ENCODE measurements at regions not wholly inside any gene's neighbourhood (a gene's known extent, or its start where the extent isn't known, plus 50 kb on each side); places are given as distances from the start of the nearest gene placed in this dataset.

DNA sequence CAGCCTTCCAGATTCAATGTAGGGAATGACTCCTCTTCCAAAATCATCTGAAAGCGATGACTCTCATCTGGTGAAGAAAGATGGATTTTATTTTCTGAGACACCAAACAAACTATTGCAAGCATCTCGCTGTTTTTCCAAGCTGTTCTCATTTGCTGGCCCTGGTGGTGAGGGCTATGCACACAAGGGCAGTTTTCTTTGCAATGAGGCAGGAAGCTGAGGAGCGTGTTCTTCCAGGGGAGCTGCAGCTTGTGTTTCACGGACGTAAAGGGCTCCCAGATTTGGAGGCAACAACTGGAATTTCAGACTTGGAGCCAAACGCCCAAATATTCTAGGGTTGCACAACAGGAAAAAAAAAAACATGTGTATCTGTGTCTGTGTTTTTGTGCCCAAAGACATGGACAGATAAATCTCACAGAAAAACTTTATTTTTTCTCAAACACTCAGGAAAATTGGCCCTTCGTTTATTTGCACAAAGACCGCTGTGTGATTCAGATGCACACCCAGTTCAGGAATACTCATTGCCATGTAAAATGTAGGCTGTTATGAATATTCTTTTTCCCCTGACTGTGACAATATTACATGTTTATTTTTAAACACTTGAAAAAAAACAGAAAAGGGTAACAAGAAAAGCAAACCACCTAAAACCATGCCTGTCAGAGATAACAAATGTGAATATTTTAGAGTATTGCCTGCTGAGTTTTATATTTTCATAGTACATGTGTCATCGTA, 151.3 kb downstream of the GAS1 start:
- no peak for DNase-seq (ENCODE audit: low spot score)

DNA sequence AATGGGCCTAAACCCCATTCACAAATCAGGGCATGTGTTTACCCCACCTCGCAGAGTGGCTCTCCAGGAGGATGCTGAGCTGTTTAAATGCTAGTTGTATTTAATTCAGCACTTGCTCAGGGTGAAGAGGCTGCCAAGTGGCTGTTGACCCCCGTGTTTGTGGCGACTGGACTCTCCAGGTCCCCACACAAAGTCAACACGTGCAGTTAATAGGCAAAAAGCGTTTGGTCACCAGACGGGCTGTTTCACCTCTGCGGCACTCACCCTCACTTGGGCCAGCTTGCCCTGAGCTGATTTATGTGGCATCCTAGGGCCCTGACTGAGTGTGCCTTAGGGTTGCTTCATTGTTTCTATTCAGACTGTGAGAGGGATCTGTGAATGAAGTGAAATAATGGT, 152.3 kb downstream of the GAS1 start:
- DNase-seq (ENCODE audit: low spot score) = no peak

DNA sequence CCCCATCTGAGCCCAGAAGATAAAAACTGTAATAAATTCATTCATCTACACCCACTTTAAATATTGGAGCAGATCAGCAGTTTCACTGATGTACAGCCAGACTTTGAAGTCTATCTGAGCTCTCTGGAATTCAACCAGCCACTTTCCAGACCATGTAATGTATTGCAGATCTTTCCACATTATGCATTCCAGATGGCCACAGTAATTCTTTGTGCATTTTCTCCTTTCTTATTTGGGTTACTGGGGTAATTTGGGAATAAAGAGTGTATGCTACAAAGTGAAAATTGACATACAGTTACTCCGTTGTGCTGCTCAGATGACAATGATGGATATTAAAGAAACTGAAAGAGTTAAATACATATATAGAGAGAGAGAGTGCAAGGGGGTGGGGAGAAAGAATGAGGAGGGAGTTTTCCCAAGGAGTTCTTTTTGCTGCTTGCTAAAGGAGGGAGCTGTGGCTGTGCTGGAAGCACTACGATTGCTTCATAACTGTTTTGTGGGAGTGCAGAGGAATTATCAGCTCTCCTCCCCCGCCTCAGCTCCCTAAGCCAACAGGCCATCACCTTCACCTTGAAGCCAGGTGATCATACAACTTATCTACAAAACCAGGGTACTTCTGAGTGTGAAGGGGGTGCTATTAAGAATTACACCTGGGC, 152.8 kb downstream of the GAS1 start:
- no peak for DNase-seq (ENCODE audit: low spot score)

DNA sequence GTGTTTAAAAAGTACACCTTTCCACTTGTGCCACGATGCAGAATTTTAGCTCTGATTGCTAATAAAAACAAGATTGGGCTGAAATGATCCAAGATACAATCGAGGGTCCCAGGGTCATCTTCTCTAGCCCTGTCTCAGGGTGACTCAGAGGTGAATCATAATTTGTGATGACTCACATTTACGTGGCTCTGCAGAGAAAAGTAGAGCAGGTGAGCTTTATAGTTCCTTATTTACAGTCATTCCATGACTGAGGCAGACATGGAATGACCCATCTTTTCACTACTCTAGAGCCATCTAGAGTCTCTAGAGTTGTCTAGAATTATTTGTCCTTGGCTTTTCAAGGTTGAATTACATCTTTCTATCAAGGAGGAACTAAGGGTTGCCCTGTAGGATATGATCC, 155.2 kb downstream of the GAS1 start:
- no peak for DNase-seq (ENCODE audit: low spot score)

DNA sequence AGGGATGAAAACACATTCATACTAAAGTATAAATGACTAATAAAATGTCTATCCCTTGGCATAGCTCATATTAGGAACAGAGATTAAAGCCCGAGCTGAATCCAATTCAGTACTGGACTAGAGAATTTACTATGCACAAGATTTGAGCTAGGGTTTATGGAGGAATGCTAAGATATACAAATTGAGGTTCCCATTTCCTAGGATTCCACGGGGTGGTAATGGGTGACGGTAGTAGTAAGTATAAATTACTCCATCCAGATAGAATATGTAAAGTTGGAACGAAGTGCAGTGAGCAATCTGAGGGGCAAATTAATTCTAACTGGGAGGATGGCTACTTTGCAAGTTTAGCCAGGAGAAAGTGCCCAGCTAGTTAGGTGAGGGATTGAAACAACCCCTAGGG, 156.5 kb downstream of the GAS1 start:
- no peak for DNase-seq (ENCODE audit: low spot score)

DNA sequence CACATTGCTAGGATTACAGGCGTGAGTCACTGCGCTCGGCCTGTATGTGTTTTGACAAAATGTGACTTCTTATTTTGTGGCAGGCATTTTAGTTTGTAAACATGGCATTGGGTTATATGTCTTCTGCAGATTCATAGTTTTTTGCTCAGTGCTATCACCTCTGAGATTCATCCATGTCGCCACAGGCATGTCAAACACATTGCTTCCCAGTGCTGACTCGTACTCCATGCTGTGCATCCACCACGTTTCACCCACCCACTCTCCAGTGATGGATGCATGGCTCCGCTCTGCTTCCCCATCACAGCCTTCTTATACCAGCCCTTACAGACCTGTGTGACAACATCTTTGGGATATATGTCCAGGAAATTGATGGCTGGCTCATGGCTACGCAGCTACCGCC, 158.8 kb downstream of the GAS1 start:
- DNase-seq (ENCODE audit: low spot score) = no peak

DNA sequence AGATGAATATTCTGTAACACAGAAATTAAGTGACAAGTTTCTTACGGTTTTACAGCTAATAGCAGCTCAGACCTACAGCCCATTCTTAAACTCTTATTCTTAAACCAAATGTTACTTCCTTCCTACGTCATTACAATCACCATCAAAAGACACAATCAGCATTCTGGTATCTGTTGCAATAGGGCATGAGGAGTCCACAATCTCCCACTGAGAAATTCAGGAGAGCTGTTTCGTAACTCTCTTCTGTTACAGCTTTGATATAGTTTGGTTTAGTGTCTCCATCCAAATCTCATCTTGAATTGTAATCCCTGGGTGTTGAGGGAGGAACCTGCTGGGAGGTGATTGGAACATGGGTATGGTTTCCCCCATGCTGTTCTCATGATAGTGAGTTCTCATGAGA, 163.4 kb downstream of the GAS1 start:
- no peak for DNase-seq (ENCODE audit: low spot score)

DNA sequence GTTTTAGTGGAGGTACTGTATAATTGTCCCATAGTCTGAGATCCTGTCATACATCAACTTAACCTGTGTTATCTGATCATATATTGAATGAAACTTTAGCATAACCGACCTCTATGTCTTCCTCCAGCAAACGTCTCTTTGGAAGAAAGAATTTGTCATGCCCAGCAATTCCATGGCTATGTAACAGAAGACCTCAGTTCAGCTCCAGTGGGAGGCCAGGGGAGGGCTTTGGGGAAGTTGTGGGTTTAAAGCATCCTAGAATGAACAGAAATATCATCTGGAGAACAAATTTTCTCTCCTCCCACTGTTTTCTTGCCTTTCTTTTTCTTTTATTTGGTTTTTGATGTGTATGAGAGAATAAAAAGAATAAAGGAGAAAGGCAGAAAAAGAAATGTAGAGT, 164.5 kb downstream of the GAS1 start:
- DNase-seq (ENCODE audit: low spot score) = no peak

DNA sequence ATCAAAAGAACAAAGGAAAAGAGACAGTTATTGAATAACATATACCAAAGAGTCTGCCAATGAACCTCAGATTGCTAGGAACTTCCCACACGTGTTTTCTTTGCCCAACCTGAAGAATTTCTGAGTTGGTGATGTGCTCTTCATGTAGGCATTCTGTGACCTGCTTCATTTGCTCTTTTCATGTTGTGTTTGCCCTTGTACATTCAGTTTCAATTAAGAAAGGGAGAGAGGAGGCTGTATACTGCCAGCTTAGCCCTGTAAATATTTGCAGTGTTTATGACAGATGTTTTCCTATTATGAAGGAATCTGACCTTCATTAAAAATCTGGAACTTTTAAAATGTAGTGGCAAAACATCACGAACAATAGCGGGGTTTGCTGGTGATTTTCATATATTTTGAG, 168.5 kb downstream of the GAS1 start:
- no peak for DNase-seq (ENCODE audit: low spot score)

DNA sequence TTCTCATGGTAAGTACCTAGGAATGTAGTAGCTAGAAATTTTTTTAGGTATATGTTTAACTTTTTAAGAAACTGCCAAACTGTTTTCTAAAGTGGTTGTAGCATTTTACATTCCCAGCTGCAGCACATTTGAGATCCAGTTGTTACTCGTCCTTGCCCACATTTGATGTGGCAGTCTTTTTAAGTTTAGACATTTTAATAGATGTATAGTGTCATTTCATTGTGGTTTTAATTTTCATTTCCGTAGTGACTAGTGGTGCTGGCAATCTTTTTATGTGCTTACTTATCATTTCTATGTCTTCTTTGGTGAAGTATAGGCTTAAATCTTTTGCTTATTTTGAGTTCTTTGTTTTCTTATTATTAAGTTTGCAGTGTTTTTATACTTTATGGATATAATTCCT, 171.6 kb downstream of the GAS1 start:
- DNase-seq (ENCODE audit: low spot score) = no peak

DNA sequence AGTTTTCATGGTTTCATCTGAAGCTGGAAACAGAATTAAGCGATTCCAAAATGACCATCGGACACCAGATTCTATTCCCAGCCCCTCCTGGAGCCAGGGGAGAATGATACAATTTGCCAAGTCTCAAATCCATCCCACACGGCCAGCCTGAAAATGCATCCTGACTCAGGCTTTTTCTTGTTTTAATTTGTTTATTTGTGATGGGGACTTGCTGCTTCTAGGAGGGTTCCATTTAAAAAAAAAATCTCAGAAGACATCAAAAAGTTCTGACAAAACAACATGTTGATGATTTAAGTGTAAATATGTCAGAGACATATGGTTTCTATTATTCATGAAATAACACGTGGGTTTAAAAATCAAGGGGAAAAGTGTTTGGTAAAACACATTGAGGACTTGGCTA, 173.2 kb downstream of the GAS1 start:
- no peak for DNase-seq (ENCODE audit: low spot score)

DNA sequence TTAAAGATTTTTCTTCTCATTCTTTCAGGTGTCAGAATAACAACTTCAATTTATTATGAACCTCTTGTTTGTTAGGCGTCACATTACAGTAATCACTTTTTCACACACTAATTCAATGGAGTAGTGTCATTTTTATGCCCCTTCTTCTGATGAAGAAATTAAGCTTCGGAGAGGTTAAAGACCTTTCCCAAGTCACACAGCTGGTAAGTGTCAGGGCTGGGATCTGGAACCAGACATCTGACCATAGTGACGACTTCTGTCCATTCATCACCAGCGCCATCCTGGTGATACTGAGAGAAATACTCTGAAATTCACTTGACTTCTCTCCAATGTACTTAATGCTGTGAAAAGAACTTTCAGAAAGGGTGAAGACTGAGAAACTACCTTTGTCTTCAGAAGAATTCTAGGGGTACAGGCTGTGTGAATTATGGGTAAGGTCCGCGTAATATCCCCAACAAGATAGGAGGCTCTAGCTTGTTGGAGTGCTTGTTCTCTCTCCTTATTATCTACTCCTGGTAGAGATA, 173.8 kb downstream of the GAS1 start:
- no peak for DNase-seq (ENCODE audit: low spot score)

DNA sequence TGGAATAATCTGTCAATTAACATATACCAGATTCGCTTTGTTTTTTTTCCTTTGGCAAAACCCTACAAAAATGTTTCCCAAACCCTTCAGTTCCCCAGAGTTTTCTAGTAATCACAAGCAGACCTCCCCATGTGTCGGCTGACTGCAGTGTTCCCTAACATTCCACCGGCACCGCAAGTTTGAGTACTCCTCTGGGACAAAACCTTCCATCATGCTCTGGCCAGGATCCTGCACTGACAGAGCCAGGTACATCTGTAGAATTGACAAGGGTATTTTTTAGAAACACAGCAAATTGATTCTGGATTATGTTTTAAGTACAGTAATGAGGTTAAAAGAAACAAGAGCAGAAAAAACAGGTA, 174.7 kb downstream of the GAS1 start:
- DNase-seq (ENCODE audit: low spot score) = no peak

DNA sequence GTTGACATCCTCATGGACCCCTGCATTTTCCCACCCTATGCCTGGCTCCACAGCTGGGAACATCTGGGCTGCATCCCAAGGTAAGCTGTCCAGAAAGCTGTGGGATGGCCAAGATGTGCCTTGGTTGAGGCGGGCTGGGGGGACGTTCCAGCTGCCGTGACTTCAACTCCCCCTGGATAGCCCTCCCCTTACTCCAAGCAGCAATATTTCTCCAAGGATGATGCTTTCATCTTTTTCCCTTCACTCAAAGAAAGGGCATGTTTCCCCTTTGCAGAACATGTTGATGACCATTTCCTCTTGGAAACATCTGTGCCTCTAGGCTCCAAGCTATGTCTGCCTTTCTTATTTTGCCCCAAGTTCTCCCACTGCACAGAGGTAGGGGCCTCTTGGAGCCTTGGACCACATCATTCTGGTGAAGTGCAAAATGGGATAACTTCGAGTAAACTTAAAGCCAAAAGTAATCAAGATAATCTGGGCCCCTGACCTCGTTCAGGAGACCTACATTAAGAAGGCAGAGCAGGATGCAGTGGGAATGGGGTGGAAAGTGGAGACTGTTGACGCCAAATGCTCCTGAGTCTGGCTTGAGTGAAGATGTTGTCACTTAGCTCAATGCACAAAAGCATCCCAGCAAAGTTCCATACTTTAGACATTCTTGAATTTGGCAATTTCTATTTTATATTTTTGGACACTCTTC, 175.2 kb downstream of the GAS1 start:
- no peak for DNase-seq (ENCODE audit: low spot score)

DNA sequence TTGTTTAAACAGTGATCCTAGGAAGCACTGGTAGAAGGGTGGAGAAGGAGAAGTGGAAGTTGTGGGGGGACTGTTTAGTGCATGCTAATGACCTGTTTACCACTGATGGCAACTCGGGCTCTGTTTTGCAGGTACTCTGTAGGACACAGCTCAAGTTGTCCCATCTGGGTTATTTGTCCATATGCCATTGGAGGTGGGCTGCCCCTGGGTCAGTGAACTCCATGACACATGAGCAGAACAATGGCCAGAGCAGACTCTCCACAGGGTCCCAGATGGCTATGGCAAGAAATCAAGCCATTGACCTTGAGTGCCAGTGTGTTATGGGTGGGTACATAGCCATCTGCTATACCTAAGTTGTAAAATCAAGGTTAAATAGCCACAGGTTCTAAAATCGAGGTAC, 175.9 kb downstream of the GAS1 start:
- no peak for DNase-seq (ENCODE audit: low spot score)

DNA sequence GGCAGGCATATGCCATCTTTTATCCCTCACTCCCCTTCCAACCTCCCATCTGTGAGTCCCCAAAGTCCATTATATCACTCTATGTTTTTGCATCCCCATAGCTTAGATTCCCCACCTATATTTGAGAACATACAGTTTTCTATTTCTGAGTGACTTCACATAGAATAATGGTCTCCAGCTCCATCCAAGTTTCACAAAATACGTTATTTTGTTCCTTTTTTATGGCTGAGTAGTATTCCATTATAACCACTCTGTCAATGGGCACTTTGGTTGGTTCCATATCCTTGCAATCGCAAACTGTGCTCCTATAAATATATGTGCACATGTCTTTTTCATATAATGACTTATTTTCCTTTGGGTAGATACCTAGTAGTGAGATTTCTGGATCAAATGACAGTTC, 178.6 kb downstream of the GAS1 start:
- no peak for DNase-seq (ENCODE audit: low spot score)

DNA sequence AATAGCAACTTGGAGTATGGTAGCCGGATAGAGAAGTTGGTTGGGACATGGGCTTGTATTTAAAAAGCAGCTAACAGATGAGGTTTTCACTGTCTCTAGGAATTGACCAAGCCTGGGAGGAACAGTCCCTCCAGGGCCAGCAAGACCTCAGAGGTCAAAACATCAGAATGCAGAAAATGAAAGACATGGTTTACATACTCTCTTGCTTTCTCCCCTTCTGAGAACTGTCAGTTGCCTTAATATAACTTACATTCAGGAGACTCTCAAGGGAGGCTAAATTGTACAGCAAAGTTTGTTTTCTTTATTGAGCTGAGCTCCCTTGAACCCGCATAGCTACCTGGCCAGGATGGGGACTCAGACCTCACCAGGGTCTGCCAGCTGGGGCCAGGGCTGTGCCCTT, 179.3 kb downstream of the GAS1 start:
- no peak for DNase-seq (ENCODE audit: low spot score)

DNA sequence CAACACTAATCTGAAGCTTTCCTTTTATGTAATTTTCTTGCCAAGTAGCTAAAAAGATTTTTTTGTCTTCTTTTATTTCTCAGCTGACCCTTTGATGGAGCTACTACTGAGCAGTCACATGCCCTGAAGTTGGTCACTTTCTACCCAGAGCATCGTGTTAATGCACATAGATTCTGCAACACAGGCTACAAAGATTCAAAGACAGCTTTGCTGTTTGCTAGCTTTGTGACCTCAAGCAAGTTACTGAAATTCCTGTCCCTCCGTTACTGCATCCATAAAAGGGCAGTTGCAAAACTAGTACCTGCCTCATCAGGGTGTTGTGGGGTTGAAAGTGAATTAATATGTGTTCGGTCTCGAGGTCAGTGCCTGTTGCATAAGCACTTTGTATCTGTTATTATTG, 179.9 kb downstream of the GAS1 start:
- no peak for DNase-seq (ENCODE audit: low spot score)

DNA sequence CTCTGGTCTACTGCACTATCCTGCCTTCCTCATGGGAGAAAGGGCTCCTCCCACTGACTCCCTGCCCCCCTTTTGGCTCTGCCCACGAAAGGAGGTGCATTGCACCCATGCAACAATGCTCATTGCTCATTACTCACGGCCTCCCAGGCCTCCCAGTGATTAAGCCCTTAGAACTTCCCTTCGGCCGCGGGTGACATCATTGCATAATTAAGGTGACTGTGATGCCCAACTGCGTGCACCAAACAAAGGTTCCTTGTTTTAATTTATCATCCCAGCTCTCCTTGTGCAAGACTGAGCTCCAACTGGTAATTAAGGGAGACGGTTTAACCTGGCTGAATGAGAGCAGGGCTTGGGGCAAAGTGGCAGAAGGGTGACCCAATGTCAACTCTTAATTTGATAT, 180.4 kb downstream of the GAS1 start:
- DNase-seq (ENCODE audit: low spot score) = no peak

DNA sequence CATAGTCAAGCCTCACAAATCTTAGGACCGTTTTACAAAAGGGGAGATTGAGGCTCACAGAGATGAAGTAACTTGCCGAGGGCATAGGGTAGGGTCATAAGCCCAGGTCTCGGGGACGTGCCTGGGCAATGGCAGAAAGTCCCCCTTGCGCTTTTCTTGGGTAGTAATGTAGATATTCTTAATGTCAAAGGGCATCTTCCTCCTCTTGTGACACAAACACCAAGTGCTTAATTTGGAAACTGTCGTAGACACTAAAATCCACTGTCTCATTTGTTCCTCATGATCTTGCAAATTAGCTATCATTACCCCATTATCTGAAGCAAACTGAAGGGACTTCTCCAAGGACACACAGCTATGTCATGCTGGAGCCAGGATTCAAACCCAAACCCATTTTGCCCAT, 180.8 kb downstream of the GAS1 start:
- no peak for DNase-seq (ENCODE audit: low spot score)

DNA sequence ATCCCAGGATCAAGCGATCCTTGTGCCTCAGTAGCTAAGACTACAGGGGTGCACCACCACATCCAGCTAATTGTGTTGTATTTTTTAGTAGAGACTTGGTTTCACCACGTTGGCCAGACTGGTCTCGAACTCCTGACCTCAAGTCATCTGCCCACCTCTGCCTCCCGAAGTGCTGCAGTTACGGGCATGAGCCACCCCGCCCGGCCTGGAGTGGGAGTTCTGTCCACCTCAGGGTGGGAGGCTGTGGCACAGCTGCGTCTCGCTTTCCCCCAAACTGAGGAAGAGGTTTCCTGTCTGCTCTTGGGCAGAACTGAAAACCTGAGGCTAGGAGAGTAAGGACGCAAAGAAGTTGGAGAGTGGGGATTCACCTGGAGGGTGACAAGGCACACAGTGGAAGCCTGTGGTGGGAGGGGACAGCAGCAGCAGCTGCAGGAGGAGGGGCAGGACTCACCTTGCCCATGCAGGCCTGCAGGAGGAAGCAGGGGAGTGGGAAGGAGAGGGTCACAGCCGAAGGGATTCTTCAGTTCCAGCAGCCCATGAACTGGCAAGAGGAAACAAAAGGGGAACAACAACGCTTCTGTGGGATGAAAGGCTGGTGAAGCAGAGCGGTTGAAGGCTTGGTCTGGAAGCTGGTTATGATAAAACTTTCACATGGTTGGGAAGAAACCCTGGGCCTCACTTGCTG, 181.4 kb downstream of the GAS1 start:
- DNase-seq (ENCODE audit: low spot score) = no peak

DNA sequence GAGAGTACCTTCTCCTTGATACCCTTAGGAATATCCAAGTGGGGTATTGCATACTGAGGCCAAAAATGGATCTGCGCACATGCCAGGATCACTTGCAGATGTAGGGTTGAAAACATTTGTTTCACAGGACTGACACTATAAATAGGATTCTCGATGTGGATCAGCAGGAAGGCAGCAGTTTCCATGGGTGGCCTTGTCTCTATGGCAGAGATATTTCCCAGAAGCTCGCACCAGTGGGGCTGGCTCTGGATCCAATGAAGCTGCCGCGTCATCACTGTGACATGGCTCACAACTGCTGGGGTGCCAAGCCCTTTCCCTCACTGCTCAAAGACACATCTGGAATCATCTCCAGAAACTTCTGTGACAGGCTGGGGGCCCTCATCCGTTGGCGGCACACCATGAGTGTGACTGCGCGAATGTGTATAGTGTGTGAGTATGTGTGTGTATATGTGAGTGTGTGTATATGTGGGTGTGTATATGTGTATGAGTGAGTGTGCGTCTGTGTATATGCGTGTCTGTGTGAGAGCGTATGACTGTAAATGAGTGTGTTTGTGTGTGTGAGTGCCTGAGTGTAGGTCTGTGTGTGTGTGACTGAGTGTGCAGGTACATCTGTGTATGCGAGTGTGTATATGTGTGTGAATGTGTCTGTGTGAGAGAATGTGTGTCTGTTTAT, 182.5 kb downstream of the GAS1 start:
- DNase-seq (ENCODE audit: low spot score) = no peak

All from D341Med (cell line).